HG02970 (cell line): ENCODE measurements at regions not wholly inside any gene's neighbourhood (a gene's known extent, or its start where the extent isn't known, plus 50 kb on each side); places are given as distances from the start of the nearest gene placed in this dataset.

ENCODE experiments used
- ATAC-seq: cut with Tn5 transposase; IDR thresholded peaks from one replicate; pipeline ENCODE4 v1.9.1; 2021; ENCODE audit warnings: mild to moderate bottlenecking, moderate library complexity, moderate number of reproducible peaks; ENCODE audit not compliant: unreplicated experiment, low FRiP score

DNA sequence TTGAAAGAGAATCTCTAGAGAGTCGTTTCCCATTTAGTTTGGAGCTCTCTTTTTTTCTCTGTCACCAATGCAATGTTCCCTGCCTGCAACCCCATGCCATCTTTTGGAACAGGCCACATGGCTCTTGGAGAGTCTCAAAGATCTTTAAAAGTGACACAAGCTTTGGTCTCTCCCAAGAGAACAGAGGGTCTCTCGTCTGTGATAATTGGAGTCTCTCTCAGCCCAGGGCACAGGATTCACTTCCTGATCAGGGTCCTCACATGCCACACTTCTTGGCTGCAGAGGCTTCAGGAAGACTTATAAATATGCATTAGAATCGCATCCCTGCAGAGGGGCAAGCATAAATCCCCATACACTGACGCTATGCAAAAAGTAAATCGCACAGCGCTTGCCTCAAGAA, 240.5 kb downstream of the IRS2 start:
- no peak for ATAC-seq

DNA sequence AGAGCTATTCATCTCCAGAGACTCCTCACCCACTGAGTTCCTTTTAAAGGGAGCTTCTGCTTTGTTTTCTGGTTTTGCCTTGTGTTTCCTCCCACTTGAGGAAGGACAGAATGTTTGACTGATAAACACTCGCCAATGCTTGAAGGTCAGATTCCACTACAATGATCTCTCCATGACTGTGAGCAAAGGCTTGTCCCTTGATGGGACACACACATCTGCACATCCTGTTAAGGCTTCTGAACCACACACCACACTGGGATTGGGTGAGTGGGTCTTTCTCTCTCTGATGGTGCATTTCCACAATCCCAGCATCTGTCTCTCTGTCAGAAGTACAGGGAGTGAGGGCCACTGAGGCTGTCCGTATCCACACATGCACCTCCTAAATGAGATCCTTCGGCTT, 245.3 kb downstream of the IRS2 start:
- ATAC-seq = no peak

DNA sequence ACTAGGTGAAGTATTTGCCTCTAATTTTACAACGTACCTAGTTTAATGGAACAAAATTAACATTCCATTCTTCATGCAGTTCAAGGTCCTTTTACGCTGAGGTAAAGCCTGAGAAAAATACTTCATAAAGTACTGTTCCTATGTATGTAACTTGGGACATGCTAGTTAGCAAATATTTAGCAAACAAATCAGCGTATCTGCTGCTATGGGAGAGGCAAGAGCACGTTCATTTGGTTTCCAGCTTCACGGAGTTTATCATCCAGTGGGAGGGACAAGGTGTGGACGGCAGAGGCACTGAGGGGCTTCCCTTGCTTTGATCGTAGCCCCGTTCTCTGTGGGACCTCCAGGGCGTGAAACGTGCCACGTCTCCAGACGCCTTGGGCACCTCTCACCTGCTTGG, 248.8 kb downstream of the IRS2 start:
- no peak for ATAC-seq

DNA sequence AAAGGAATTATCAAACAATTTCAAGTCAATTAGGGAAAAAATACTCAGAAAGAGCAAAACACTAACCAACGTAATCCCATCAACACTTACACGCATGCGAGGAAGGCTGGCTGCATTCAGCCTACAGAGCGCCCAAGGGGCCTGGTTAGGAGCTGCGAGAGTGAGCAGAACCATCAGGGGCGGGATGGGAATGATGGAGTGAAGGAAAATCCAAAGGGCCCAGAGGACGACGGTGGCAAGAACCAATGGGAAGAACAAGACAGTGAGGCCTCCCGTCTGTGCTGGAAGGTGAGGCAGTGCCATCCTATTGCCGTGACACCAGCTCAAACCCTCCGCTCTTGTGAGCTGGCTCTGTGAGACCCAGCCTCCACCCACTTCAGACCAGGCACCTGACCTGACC, 253.0 kb downstream of the IRS2 start:
- no peak for ATAC-seq

DNA sequence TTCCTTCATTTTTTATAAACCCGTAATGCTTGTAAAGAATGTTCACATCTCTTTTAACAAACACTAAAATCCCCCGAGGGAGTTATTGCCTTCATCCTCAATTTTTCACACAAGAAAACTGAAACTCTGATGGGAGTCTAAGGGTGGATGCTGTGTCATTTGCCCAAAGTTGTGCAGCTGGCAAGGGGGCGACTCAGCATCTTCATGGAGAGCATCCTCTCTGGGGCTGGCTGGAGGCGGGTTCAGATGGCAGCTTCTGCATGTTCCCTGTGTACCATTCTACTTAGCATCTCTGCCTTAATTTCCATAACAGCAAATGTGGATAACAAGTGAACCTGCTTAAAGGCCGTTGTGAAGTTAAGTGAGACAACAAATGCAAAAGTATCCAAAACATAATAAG, 256.4 kb downstream of the IRS2 start:
- ATAC-seq = no peak

DNA sequence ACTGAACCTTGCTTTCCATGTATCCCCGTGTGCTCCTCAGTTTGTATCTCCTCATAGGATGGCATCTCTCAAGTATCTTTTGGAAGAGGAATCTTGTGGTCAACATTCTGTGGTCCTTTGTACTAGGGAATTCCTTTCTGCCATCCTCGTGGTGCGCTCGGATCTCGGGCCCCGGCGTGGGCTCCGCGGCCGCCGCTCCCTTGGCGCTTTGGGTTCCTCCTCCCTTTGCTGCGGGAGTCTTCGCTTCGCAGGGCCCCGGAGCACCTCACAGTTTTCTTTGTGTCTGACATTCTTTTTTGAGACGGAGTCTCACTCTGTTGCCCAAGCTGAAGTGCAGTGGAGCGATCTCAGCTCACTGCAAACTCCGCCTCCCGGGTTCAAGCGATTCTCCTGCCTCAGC, 264.7 kb downstream of the IRS2 start:
- ATAC-seq = no peak

DNA sequence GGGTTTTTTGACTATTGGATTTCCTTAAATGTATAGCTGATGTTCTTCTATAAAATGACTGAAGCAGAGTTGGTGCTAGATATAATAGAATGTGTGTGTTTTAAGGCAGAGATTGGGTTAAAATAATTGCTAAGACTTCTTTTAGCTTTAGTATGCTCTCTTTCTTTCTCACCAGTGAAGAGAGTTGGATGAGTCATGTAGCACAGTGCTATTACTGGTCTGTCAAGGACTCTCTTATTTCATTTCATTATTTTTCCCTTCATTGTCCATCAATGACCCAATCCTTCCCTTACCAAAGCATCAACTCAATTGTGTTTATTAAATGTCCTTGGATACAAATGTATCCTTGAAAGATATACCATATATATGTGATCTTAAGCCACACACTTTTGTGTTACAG, 268.9 kb downstream of the IRS2 start:
- ATAC-seq = no peak

DNA sequence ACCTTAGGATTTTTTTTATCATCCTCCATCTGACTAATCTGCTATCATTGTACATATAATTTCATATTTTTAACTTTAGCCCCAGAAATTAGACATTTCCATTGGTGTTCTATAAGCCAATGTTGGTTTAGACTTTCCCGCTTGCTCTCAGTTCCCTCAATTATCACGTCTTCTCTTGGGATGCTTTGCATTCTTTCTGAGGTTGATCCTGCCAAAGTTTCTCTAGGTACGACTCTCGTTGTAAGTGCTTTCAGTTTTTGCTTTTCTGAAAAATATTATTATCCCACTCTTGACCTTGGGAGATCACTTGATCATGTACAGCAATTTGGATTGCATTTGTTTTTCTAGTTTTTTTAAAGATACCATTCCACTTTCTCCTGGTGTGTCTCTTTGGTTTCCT, 270.2 kb downstream of the IRS2 start:
- ATAC-seq = no peak

DNA sequence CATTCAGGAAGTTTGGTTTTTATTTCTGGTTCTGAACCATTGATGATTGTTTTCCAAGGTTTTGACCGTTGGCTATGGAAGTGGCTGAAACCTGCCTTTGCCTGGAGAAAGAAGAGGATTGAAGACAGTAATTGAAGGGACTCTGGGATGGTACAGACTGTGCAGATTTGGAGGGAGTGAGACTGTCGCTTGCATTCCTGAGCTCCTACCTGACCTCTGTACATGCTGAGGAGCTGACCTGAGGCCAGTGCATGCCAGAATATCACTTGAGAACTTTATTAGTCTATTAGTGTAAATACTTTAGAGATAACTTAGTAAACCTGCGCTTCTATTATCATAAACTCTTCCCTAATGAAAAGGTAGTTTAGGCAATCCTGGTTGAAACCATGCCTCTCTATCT, 276.4 kb downstream of the IRS2 start:
- ATAC-seq = no peak

DNA sequence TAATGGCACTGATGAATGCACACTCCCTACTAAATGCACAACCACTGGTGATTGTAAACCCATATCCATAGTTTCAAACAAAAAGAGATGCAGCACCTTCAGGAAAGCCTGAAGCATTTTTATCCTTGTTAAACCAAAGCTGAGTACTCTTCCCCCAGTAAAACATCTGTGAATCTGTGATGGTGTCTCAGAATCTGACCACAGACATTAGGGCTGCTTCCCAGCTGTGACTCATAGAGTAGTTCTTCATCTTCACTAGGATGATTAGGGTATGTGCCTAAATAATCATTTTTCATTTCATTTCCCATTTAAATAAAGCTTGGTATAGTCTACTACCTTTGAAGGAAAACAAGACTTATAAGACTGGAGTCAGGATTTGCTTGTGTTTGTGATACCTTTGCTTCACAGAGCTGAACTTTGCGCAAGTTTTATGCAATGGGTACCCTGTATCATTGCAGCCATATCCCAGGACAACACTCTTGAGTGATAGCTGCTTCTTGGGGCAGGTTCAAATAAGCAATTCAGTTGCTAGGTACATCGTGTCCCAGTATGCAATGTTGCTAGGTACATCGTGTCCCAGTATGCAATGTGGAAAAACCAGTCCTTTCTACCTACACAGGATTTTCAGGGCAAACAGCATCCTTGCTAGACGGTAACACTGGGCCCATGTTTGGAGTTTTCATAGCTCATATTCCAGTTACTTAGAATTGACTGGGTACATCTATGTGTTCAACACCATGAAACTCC, 277.1 kb downstream of the IRS2 start:
- no peak for ATAC-seq

DNA sequence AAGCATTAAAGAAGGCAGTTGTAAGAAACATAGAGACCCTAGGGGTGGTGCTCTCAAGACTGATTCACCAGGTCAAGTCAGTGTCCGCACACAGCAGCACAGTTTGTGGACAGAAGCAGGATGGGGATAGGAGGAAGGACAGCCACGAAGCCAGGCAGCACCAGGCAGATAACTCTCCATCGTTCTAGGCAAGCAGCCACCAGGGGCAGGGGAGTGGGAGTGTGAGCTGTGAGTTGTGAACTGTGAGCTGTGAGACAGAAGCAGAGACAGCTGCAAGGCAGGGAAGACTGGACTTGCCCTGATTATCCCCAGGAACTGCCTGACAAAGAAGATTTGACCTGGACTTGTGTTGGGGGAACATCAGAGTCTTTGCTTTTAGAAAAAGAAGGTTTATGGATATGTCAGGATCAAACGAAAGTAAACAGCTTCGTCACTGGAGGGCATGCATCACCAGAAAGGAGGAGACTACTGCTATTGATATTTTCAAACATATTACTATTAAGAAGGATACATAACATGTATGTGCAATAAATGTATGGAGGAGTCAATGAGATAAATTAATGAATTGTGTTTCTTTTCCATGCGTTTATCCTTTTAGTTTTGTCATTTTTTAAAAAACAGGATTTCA, 286.1 kb downstream of the IRS2 start:
- ATAC-seq = no peak

DNA sequence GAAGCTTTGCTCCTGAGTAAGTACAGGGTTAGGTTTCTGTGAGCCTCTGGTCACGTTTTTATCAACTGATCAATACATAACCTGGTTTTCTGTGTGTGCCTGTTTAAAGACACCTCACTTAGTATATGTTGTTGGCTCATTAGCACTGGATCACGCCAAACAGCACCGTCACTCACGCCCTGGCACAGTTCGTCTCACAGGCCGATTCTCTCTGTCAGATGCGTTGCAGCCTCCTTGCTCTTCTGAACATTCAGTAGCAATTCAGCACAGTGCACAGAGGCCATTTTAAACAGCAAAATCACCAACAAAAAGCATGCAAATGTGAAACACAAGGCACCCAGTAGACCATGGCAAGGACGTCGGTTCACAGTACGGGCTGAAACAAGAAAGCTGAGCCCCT, 288.5 kb downstream of the IRS2 start:
- ATAC-seq = no peak

DNA sequence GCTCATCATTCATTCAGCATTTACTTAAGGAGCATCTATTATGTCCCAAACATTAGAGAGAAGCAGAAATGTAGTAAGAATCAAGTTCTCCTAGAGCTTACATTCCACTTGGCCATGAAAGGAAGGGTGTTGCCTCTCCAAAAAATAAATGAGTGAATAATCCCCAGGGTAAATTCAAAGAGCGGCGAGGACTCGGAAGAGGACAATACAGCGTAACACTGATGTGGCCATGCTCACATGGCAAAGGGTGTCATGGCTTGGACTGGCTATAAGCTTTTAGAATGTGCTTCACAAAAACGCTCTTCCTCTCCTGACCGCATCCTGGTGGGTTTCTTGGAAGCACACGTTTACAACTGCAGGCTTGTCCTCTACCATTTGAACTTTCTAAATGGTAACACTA, 290.2 kb downstream of the IRS2 start:
- no peak for ATAC-seq

DNA sequence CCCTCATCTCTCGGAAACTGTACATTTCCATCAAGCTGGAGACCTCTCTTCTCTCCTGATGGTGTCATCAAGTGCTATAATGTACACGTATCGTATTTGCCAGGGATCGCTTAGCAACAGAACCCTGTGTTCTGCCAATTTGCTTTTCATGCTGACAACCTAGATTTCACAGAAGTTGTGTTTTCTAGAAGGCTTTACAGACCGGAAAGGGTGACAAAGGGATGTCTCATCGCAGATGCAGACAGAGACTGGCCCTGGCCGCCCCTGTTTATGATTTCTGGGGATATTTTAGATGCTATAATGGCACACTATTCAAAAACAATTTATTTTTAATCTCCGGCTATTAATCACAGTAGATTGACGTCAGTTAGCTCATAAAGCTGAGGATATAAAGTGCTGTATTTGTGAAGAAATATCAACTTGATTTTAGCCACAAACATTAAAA, 291.4 kb downstream of the IRS2 start:
- no peak for ATAC-seq

DNA sequence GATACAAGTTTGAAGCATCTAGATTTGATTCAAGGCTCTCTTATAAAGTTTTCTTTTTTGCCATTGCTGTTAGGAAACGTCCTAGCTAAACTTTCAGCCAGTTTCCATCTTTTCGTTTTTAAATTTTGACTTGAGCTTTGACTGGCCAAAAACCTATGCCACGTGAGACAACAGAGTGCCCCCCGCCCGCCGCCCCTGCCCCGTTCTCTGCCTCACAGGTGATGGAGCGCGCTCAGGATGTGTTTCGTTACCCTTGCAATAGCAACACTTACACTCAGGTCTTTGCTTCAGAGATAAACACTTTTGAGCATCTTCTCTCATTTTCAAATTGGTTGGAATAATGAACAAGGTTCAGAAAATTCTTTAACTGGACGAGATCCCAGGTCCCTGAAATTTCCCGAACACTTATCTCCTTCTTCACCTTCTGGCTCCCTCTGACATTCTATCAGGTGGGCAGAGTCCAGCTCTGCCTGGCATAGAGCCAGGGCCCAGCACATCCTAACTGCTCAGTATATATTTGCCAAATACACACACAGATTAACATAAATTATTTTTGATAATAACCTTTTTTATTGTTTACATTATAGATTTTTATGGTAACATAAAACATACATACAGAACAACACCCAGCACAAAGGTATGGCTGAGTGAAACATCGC, 301.1 kb downstream of the IRS2 start:
- no peak for ATAC-seq

DNA sequence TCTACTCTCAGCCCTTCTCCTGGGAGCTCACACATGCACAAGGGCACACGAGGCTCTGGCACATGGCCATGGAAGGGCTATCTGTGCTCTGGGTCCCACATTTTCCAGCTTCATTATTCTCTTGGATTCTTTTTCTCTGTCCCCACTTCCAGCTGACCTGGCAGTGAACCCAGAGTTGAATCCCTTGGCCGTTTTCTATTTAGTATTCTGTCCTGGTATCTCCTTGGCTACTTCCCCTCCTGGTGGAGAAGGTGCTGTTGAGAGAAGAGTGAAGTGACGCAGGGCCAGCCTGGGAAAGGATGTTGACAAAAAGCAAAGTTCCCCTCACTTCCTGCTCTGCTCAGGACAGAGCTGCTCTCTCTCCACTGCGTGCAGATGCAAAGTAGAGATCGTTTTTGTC, 303.1 kb downstream of the IRS2 start:
- no peak for ATAC-seq

DNA sequence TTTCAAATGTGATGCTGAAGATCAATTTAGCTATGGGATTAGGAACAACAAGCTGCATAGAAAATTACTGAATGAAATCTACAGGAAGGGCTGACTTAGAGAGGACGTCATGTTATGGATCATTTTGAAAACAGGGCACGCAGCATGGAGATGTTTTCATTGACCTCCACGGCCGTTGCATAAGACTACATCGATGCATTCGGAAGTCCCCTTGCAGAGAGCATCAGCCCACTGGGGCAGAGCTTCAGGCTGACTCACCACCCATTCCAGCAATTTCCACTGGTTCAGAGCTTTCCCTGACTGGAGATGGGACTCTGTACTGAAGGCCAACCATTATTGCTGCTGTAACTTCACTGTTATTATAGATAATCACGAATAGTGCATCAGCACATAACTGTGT, 305.3 kb downstream of the IRS2 start:
- ATAC-seq = no peak

DNA sequence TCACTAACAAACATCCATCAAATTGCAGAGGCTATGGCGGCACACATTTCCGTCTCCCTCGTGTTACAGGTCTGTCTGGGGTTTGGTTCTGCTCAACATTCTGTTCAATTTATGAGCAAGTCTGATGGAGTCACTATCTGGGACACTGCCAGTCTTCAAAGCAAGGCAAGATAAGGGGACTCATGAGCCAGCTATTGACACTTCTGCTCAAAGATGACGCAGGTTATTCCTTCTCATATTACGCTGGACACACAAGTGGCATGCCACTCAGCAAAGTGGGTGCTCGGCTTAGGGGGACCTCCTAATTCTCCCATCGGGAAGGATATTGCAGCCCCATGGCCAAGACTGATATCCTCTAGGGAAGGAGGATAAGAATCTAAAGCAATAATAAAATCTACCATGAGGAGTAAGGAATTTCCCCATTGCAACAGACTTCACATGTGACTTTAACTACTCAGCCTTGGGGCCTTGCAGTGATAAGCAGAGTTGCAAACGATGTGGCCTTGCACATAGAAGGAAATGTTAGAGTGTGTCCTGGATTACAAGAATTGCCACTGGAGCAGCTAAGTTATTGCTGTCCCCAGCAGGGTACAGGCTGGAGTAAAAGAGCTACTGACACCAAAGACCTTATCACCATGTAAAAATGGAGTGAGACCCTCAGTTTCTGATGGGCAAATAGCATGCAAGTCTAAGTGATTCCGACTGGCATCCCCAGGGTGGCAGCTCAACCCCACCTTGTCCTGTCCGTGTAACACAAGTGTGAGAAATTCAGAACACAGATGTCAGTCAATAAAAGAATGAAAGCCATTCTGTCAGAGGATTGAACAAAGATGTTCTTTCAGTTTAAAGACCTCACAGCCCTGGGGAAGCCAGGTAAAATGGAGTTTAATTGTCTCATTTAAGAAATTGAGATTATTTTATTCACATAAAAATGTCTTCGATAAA, 306.1 kb downstream of the IRS2 start:
- no peak for ATAC-seq

DNA sequence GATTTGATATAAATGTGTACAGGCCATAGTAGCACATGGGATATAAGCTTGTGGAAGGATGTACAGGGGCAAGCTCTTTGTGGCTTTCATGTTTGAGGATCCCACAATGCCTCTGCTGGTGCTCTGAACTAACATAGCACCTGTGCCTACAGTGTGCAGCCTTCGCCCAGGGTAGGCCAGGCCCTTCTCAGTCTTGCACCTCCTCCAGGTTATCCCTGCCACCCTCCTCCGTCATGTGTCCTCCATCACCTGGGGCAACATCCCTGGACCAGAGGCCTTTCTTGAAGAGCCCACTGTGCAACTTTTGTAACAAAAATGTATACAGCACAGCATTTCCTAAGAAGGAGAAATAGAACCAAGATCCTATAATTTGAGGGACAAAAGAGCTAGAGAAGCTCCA, 306.8 kb downstream of the IRS2 start:
- no peak for ATAC-seq

DNA sequence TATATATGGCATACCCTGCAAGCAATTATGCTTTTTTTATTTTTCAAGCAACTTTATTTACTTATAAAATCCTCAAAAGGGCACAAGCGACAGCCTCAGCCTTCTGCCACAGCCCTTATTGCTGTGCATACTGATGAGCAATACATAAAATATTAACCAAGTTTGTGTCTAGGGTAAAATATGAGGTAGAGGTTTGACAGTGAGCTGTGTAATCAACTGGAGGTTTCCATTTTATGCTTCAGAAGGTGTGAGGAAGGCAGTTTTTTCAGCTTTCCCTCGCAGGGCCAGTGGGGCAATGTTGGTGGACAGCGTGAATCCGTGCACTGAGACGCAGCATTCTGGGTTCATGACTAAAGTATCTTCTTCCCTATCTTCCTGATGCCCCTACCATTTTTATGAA, 310.4 kb downstream of the IRS2 start:
- ATAC-seq = no peak

DNA sequence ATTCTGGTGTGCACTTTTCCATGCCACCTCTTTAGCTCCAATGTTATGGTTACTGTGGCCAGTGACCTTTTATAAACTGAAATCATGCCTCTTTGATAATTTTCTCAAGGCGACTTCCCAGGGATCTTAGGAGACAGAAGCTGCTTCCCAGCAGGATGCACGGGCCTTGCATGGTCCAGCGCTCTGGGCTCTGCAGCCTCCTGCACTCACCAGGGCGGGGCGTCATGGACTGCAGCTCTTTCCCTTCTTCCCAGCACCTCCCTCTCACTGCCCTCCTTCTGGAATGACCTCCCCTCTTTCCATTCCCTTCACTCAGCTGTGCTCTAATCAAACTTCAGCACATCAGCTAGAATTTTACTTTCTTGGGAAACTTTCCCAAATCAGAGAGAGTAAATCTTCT, 318.3 kb downstream of the IRS2 start:
- ATAC-seq = no peak
